HT-29 (cell line): ENCODE measurements at regions not wholly inside any gene's neighbourhood (a gene's known extent, or its start where the extent isn't known, plus 50 kb on each side); places are given as distances from the start of the nearest gene placed in this dataset.

Experiments used
- DNase-seq: peaks from one replicate; pipeline ENCODE4 v3.0.0-alpha.2; 2015; ENCODE audit warnings: low spot score

DNA sequence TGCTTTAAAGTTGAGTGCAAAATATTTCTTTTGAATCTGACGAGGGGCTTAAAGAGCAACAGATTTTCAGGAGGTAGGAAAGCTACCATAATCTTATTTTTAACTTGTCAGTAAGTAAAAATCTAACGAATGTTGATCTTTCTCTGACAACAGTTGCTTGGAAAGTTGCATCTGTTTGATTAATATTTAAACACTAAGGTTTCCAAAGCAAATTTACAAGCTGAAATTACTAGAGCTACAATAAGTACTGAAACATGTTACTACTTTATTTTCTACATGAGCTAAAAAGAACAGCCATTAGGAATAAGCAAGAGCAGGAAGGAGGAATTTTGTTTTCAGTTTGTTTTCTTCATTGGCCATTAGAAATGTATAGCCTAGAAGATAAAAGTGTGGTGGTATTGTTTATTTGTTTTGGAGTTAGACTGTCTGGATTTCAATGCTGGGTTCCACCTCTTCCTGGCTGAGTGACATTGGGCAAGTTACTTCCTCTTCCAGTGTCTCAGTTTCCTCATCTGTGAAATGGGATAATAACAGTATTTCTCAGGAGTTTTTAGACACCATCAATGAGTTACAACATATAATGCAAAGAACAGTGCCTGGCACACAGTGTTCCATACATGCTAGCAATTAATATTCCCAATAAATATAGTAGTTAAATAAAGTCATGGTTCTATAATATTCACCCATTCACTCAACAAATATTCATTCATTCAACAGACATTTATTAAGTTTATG, 87.9 kb upstream of the FLRT2 start:
- DNase-seq = no peak

DNA sequence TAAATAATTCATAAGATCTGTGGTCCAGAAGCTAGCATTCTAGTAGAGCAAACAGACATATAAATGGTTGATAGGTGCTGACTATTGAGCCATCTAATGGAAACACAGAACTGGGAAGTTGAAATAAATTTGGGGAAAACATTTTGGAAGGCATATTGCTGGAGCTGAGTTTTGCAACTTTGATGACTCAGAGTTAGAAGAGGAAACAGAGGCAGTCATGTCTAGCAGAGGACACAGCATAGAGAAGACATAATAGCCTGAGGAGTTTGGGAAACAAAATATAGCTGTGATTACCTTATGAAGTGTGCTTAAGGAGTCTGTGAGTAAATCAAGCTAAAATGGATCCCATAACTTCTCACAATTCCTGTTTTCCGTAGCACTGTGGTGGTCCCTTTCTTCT, 86.9 kb upstream of the FLRT2 start:
- DNase-seq = no peak

DNA sequence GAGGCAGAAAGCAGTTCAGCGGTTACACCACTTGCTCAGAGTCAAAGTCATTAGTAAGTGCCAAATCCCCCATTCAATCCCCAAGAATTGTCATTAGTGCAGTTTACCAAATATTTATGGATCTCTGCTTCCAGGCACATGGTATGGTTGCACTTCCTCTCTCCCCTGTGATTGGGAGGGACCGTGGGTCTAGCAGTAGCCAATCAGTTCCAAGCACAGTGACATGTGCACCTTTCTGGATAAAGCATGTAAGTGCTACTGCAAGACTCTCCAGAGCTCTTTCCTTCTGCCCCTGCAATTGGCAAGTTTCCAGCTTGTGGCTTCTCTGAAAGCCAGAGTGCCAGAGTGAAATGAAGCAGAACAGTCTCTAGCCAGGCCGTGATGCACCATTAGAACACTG, 85.3 kb upstream of the FLRT2 start:
- peak; percentile 65 for DNase-seq

DNA sequence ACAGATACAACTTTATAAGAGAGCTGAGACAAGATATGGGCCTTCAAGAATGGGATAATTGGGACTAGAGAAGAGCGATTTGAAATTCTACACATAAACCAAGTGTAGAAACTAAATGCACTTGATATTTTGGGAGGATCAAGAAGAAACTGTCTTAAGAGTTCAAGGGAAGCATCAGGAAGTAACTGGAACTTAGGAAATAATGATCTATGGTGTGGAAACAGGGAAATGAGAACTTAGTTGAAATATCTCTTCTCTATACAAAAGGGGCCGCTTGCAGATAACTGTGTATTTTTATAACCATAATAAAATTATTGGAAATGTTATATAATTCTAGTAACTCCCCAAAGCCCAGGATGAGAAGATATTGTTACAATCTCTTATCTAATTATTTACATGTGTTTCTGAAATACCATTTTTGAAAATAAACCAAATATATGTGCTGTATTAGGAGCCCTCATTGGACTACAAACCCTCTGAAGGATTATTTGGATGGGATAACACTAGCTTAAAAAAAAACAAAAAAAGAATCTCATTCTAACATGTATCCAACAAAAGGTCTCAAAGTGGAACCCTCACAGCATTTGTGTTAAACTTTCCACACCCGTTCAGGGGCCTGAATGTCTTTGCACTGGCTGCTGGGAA, 84.7 kb upstream of the FLRT2 start:
- DNase-seq = no peak

DNA sequence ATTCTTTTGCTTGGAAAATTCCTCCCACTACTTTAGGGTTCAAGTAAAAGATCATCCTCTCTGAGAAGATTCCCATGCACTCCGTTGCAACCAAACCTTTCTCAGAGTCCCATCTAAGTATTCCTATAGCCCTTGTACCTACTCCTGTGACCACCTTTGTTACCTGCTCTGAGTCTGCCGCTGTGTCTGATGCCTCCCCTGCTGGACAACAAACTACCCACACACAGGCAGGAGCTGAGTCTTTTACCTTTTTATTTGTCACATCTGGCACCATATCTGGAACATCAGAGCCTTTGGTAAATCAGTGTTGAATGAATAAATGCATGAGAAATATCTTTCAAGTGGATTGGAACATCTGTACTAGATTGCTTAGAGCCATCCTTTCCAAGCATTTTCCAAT, 82.1 kb upstream of the FLRT2 start:
- no peak for DNase-seq

DNA sequence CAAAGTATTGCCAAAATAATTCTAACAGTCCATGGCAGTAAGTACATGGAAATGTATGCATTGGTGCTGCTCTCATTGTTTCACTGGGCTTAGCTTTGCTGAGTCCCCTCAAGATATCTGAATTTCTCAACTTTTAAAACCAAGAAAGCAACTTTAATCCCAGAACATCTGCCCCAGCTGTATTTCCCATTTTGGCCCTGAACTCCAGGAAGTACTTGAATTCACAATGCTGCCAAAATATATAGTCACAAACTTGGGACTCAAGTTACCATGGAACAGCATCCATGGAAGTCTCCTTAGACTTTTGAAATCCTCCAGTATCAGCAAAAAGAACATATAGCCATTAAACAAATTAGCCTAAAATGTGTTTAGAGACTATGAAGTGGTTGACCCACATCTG, 78.5 kb upstream of the FLRT2 start:
- no peak for DNase-seq

DNA sequence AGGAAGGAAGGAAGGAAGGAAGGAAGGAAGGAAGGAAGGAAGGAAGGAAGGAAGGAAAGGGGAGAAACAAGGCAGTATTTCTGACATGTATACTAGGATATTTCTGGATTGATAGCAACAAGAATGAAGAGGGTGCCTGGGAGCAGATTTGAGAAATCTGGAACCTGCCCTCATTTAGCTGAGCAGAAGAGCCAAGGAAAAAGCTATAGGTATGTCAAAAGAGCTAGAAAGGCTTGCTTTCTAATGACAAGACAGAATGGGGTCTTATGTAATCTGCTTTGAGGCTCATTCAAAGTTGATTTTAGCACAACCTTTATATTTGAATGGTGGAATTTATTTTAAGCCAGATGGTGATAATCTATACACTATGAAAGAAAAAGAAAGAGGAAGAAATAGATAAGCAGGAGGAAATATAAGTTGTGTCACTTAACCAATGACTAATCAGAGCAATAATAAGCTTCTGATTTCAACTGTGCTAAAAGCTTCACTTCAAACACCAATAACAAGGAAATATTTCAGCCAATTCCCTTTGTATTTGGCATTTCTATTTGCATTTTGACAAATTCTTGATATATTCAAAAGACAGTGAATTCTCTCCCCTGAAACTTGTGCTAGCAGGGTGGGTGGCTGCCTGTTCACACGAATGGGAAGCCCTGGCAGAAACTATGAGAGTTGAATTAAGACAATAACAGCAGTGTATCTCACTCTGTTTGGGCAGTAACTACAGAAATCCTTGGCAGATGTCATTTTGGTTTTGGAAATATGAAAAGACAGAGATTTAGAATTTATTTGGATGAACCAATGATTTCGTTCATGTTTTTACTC, 76.3 kb upstream of the FLRT2 start:
- DNase-seq = no peak

DNA sequence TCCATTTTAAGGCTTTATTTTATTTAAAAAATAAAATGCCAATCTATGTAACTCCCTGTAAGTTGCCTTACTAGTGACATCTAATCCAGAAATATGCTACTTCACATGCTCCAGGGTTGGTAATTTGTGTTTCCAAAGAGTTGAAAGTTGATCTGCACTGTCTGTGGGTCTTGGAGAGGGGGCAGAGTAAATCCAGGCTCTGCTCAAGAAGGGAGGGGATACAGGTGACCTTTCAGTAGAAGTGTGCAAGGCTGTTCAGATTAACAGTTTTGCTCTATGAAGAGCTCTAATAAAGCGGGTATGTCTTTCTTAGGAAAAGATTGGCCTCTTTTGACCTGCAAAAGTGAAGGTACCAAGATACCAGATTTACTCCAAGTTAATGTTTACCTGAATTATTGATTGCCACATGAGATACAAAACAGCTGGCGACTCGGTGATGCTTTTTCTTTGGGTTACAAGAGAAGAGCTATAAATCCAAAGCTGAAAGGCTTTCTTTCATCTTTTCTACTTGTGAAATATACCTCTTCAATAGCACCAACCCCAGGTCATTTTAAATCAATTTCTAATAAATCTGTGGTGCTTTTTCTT, 75.6 kb upstream of the FLRT2 start:
- peak; percentile 35 for DNase-seq

DNA sequence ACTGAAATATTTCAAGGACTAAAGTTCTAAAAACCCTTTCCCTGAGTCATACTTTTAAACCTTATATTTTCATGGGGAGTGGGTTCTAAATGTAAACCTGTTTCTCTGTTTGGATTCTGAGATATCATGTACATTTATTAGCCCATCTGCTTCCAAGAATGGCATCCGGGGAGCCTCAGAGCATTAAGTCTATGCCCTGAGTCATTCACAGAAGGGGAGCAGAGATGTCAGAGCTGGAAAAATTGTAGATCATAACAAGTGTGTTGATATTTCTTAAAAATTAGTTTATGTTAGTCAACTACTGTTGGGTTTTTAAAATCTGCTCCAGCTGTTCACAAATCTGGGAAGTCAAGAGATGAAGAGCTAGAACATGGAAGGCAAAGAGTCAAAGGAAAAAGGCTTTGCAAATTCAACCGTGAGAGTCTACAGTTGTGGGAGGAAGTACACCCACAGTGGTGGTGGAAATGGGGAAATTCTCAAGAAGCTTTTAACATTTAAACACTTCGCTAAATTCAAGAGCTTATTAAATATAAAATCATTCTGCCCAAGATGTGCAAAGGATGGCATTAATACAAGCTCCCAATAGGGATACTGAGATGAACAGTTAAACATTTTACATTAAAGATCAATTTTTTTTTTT, 70.5 kb upstream of the FLRT2 start:
- DNase-seq = no peak

DNA sequence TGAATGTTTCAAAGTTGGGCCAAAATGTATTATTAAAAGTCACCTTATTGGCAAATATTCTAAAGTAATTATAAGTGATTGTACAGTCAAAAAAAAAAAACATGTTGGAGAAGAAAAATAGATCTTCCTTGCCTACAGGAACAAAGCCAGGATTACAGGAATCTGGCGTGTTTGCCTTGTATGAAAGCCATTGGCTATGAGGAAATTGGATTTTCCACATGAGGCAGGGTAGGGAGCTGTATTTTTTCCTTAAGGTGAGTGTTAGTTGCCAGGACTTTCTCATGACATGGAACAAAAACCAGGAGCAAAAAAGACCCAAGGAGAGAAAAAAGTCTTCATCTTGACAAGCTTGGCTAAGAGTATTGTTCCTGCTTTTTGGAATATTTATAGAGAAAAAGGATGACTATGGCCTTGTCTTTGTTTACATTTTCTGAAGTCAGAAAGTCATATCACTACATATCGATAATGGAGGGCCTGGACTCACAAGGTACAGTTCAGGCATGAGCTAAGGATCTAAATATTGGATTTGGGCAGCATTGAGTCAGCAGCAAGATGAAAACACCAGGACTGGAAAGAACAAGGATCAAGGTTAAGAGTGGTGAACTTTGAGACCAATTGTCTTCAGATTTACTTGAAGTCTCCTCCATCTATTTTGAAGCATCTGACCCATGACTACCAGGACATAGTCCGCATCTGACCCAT, 68.4 kb upstream of the FLRT2 start:
- no peak for DNase-seq

DNA sequence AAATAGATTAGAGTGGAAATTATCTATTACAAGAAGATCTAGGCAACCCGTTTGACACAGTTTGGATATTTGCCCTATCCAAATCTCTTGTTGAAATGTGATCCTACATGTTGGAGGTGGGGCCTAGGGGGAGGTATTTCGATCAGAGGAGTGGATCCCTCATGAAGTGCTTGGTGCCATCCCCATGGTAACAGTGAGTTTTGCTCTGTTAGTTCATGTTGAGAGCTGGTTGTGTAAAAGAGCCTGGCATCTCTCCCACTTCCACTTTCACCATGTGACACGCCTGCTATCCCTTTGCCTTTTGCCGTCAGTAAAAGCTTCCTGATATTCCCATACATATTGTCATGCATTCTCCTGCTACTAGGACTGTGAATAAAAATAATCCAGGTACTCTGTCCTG, 66.4 kb upstream of the FLRT2 start:
- DNase-seq = no peak

DNA sequence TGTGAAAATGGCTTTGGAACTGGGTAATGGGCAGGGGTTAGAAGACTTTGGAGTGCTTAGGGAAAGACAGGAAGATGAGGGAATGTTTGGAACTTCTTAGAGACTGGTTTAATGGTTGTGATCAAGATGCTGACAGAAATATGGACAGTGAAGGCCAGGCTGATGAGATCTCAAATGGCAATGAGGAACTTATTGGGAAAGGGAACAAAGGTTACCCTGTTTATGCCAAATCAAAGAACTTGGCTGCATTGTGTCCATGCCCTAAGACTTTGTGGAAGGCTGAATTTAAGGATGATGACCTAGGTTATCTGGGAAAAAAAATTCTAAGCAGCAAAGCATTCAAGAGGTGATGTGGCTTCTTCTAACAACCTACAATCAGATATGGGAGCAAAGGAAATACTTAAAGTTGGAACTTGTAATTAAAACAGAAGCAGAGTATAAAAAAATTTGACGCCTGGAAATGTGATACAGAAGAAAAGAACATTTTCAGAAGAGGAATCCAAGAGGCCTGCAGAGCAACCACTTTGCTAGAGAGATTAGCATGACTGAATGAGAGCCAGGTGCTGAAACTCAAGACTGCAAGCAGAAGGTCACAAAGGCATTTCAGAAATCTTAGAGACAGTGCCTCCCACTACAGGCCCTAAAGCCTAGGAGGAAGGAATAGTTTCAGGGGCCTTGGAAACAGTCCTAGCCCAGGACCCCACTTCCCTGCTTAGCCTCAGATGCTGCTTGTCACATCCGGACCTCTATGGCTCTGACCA, 65.6 kb upstream of the FLRT2 start:
- DNase-seq = no peak

DNA sequence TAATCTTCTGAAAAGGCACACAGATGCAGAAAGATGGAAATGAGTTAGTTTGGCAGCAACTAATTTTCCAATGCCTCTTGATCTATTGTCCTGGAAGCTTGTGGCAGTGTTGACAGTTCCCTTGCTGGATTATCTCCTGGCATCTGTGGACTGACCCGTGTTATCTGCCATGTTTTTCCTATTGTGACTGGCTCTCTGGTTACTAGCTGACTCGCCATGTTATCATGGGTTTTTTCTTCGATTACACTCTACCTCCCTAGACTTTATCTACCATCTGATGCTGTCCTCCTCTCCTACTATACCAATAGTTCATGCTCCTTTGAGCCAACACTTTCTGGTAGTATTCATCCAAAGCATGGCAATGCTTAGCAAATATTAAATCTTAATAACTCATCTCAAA, 63.3 kb upstream of the FLRT2 start:
- DNase-seq = no peak

DNA sequence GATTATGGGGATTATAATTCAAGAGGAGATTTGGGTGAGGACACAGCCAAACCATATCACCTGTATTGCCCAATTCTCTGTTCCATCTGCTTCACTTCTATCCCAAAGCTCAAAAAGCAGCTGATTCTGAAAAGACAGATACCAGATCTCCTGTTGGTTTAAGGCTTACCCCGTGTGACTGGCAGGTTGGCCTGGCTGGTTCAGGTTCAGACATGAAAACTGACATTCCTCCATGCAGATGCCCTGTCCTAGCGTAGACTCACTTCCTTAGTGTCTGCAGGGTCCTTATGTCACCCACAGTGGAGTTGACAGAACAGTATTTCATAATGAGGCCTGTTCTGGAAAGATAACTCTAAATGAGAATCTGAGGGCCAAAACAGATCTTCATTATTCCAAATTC, 61.1 kb upstream of the FLRT2 start:
- no peak for DNase-seq

DNA sequence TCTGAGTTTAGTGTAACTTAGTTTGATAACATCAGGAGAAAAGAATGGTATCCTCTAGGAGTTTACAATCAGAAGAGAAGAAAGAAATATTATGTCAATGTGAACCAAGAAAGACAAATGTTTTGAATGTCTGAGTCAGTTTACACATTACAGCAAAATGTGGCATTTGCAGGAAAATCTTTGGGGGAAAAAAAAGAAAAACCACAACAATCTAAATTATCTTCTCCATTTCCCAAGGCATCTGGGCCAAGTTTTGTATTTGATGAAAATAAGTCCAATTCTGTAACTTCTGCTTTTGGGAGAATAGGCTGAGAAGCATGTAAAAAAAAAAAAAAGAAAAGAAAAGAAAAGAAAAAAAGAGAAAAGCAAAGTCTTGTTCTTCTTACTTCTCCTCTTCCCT, 58.8 kb upstream of the FLRT2 start:
- no peak for DNase-seq

DNA sequence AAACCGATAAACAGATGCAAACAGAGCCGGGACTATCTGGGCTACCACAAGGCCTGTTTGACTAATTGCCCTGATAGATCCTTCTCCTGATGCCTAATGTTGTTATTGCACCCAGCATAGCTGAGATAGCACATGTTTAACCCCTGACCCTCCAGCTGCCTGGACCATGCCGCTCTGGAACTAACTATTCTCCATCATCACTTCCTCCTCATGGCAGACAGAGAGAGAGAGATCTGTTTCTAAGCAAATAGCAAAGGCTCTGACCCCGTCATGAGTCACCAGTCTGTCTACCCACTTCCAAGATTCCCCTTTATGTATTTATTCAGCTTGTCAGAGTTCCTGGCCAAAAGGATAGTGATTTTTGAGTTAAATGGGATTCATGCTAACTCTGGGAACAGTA, 58.2 kb upstream of the FLRT2 start:
- peak; percentile 69 for DNase-seq

DNA sequence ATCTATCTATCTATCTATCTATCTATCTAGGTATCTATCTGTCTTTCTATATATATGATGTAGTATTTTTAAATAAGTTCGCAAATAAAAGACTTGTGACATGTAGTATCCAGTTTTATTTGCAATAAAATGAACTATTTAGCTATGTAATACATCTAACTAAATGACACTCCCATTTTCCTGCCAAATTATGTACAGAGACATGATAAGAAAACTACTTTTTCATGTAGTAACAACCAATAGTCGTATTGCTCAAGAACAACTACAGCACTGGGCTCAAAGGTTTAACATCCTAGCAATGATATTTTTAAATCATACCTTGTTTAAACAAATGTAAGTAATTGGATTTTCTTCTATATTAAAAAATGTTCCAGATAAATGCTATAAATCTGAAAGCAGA, 55.5 kb upstream of the FLRT2 start:
- no peak for DNase-seq

DNA sequence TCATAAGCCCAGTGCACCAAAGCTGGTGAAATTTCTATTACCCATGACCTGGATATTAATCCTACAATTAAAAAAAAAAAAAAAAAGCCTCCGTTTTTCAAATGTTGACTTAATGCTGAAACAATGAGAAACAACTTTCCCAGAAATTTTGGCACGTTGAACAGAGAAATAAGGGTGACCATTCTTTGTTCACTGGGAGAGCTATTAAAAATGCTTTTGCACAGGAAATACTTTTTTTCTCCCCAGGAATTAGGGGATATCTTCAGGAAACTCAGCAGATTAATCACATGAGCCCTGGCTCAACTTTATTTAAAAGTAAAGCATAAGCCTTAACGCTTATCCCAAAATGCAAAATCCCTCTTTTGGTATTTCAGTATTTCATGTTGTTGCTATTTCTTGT, 54.8 kb upstream of the FLRT2 start:
- no peak for DNase-seq

DNA sequence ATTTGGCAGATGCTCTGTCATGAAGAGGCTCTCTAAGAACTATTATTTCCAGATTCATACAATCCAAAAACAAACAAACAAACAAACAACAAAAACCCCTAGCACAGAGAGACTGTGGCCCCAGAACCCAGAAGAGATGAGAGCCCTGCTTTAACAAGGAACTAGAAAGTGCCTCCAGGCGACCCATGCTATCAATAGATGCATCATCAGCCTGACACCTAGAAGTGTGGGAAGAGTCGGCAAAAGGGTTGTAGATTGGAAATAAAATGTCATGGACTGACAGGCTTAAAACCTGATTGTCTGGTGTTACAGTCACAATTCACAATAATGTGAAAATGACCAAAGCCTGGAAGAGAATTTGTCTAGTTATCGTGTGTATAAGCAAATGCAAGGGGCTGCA, 50.6 kb upstream of the FLRT2 start:
- no peak for DNase-seq

DNA sequence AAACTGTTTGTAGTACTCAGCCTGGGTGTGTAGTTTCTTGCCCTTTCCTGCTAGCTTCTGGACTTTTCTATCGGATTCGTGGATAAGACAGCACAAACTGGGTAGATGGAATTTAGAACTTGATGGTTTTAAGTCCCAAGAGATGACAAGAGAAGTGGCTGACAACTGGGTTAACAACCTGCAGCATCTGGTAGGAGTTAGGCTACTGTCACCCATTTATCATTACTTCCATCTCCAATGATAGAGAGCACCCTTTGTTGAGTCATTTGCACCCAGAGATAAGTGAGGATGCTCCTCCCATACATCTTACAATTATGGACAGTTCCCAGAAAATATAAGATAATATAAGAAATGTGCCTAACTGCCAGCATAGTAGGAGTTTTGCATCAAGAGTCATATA, 50.2 kb upstream of the FLRT2 start:
- no peak for DNase-seq
